IPS-18c (cell line): ENCODE measurements at regions not wholly inside any gene's neighbourhood (a gene's known extent, or its start where the extent isn't known, plus 50 kb on each side); places are given as distances from the start of the nearest gene placed in this dataset.
"Not testable (repeated sequence)": the region's sequence is repeated elsewhere in the genome, so short reads cannot be mapped to it uniquely, and the experiment has no call there.

ENCODE experiments used
- H3K4me3 ChIP-seq: 2 replicates; pipeline ENCODE4 v1.7.0; 2013; ENCODE audit warnings: low read depth, mild to moderate bottlenecking, low read length, moderate library complexity; ENCODE audit not compliant: insufficient read depth
- H3K9me3 ChIP-seq: one replicate; pipeline ENCODE4 v1.6.1; 2013; ENCODE audit warnings: mild to moderate bottlenecking, low read length, moderate library complexity; ENCODE audit not compliant: control insufficient read depth, insufficient read depth

DNA sequence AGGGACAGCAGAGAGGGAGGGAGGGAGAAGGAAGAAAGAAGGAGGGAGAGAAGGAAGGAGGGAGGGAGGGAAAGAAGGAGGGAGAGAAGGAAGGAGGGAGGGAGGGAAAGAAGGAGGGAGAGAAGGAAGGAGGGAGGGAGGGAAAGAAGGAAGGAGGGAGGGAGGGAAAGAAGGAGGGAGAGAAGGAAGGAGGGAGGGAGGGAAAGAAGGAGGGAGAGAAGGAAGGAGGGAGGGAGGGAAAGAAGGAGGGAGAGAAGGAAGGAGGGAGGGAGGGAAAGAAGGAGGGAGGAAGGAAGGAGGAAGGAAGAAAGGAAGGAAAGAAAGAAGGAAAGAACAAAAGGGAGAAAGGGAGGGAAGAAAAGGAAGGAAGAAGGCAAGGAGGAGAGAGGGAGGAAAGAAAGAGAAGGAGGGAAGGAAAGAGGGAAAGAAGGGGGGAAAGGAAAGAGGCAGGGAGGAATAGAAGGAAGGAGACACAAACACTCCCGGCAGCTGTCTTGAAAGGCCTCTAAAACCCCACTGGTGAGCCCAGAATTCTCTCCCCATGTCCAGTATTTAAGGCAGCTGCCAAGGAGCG lies 153.0 kb downstream of the TFAP2C start:
- H3K4me3 ChIP-seq, H3K9me3 ChIP-seq: not testable (repeated sequence)

DNA sequence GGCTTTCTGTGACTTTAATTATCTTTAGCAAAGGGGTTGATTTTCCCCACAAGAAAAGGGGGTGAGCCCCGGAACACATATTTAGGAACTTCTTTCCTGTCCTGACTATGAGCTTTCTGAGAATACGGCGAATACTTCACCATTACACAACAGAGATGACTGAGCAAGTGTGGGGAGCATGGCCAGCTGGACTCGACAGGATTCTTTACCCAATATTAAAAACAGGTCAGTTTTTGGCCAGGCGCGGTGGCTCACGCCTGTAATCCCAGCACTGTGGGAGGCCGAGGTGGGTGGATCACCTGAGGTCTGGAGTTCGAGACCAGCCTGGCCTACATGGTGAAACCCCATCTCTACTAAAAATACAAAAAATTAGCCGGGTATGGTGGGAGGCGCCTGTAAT lies 153.7 kb downstream of the TFAP2C start:
- H3K4me3 ChIP-seq, H3K9me3 ChIP-seq: not testable (repeated sequence)

- no peak overlapping the region for H3K4me3 ChIP-seq
- no peaks in the 10 kb centered on the region for H3K9me3 ChIP-seq
Observed at GRCh38 chr20:56783826-56784225, 154.7 kb downstream of the TFAP2C start.

DNA sequence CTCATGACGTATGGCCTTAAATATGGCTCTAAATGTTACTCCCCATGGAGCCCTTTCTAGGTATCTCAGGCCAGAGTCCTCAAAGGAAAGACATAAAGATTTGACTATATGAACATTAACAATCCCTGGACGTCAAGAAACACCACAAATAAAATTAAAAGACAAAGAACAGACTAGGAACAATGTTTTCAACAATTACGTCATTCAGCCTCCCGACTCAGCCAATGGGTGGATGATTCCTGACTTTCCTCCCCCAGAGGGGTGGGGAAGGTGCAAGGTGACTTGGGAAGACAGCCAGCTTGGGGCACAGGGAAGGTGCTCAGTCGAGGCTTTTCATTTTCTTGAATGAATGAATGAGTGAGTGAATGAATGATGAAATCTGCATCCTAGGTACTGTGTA lies 157.4 kb downstream of the TFAP2C start:
- no peak overlapping the region for H3K4me3 ChIP-seq
- H3K9me3 ChIP-seq = no peaks in the 10 kb centered on the region

DNA sequence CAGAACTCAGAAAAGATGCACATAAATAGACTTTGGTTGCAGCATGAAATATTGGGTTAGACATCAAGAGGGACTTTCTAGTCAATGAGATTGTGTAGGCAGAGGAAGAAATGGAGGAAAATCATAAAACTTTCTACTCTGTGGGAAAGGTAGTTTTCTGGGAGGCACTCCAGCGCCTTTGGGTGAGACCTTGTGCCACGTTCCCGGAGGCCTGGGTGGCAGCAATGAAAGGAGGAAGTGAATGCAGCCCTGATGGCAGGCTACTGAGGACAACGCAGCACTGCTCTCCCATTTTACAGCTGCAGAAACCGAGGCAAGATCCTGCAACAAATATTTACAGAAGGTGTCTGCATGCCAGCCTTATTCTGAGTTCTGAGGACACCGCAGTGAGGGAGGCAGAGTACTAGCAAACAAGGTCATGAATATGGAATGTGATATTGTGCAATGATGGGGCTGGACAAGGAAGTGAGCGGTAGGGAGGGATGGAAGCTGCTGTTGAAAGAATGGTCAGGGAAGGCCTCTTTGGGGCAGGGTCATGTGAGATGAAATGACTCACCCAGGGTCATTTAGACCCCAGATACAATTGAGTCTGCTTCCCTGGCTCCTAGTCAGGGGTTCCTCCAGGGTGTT lies 159.1 kb downstream of the TFAP2C start:
- Histone ChIP-seq H3K4me3 (no peak overlapping the region), H3K9me3 (no peaks in the 10 kb centered on the region)

GRCh38 chr20:56788671-56789610 lies 159.8 kb downstream of the TFAP2C start:
- Histone ChIP-seq H3K4me3 (no peak overlapping the region), H3K9me3 (no peaks in the 10 kb centered on the region)

DNA sequence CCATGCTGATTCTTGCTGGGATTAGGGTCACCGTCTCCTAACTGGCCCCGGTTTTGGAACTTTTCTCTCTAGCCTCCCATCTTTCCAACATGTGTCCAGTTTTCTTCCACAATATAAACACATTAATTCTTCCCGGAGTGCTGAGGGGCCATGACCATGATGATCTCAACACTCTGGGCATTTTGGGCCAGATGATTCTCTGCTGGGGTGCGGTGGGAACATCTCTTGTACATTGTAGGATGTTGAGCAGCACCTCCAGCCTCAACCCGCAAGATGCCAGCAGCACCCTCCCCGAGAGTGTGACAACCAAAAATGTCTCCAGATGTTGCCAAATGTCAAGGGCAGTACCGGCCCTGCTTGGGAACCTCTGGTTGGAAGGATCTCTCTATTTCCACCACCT lies 164.8 kb downstream of the TFAP2C start:
- Histone ChIP-seq H3K4me3 (no peak overlapping the region), H3K9me3 (peaks cover 5% of the 10 kb centered on the region)

DNA sequence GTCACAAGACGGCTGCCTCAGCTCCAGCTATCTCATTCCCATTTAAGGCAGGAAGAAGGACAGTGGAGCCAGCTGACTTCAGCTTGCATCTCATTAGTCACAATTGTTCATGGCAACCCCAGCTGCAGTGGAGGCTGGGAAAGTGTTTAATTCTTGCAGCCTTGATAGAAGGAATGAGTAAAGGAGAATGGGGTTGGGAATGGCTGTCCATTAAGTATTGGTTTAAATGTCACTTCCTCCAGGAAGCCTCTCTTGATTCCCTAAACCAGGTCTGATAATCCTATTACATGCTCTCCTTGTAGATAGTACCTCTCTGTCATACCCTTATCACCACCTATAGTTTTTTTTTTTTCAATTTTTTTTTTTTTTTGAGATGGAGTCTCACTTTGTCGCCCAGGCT lies 166.4 kb downstream of the TFAP2C start:
- Histone ChIP-seq H3K9me3 (peaks cover 5% of the 10 kb centered on the region), H3K4me3 (no peak overlapping the region)

- H3K4me3 ChIP-seq = no peak overlapping the region
- H3K9me3 ChIP-seq = peaks cover 5% of the 10 kb centered on the region
Observed at GRCh38 chr20:56796345-56796744, 167.2 kb downstream of the TFAP2C start.

DNA sequence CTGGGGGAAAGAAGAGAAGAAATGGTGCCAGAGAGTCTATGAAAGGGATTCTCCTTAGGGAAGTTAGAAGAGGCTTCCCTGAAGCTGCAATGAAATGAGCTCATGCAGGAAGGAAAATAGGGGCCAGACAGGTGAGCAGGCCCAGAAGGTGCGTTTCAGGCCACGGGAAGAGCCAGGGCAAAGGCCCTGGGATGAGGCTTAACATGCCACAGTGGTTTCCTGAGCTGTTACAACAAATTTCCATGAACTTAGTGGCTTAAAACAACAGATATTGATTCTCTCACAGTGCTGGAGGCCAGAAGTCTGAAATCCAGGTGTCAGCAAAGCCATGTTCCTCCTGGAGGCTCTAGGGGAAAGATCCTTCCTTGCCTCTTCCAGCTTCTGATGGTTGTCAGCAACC lies 167.9 kb downstream of the TFAP2C start:
- H3K9me3 ChIP-seq = peaks cover 5% of the 10 kb centered on the region
- H3K4me3 ChIP-seq = no peak overlapping the region

DNA sequence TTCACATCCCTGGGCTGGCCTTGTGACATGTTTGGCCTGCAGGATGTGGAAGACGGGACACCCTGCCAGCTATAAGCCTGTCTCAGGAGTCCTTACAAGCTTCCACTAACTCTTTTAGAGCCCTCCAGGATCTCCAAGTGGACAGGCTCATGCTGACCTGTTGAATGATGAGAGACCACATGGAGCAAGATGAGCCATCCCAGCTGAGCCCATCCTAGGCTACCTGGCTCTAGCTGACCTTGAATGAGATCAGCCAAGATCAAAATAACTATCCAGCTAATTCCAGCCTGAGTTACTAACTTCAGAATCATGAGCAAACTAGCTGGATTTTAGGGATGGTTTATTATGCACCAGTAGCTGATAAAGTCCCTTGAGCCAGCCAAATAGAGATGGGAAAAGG lies 169.5 kb downstream of the TFAP2C start:
- peaks cover 5% of the 10 kb centered on the region for H3K9me3 ChIP-seq

DNA sequence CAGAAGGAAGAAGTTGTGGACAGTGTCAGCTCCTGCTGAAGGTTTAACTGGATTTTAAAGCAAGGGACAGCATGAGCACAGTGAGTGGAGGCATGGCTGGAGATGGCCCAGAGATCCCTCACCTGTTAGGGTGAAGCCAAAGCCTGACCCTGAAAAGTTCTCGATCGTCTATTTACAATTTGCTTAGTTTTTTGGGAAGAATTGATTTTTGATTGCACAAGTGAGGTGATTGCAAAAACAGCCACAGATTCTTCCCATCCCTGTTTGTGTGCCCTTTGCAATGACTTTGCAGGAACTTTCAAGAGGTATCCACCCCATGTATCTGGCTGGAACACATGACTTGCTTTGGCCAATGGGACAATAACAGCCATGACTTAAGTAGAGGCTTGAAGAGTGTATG lies 170.1 kb downstream of the TFAP2C start:
- Histone ChIP-seq H3K9me3 (peaks cover 5% of the 10 kb centered on the region), H3K4me3 (no peak overlapping the region)

More for the DNA sequence above, 169.5 kb downstream of the TFAP2C start:
- H3K4me3 ChIP-seq = no peak overlapping the region

GRCh38 chr20:56800088-56800487 lies 171.0 kb downstream of the TFAP2C start:
- H3K9me3 ChIP-seq = peaks cover 5% of the 10 kb centered on the region
- no peak overlapping the region for H3K4me3 ChIP-seq

DNA sequence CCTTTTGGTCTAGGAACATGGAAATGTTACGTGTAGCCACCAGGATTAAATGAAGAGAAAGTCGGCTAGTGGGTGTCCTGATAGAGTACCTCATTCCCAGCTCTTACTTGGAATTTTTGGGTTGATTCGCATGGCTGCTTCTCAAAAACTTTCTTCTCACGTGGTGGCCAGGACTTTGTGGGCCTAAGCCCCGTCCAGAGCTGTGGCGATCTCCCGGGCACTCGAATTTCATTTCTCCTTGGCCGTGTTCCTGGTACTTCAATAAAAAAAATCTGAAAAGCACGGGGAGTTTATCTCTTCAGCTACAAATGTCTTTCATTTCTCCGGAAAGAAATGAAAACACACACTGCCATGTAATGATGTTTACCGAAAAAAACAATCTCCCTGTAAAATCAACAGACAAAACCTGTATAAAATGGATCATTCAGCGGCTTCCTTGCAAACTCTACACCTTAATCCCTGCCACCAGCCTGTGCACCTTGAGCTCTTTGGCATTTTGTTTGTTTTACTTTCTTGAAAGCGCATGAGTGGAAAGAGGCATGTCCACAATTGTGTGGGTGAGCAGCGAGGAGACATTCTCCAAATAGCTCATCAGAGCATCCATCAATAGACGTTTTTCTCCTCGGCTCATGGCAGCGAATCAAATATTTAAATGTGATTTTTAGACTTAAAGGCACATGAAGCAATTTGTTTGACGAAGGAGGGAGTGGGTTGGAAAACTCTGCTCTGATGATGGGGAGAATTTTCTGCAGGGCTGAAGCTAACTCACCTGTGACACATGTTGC lies 173.1 kb downstream of the TFAP2C start:
- Histone ChIP-seq H3K4me3 (no peak overlapping the region), H3K9me3 (peaks cover 5% of the 10 kb centered on the region)

- H3K9me3 ChIP-seq = peaks cover 5% of the 10 kb centered on the region
- no peak overlapping the region for H3K4me3 ChIP-seq
Observed at GRCh38 chr20:56802805-56803204, 173.7 kb downstream of the TFAP2C start.

- Histone ChIP-seq H3K4me3 (no peak overlapping the region), H3K9me3 (peaks cover under 1% of the 10 kb centered on the region)
Observed at GRCh38 chr20:56805313-56805712, 176.2 kb downstream of the TFAP2C start.

DNA sequence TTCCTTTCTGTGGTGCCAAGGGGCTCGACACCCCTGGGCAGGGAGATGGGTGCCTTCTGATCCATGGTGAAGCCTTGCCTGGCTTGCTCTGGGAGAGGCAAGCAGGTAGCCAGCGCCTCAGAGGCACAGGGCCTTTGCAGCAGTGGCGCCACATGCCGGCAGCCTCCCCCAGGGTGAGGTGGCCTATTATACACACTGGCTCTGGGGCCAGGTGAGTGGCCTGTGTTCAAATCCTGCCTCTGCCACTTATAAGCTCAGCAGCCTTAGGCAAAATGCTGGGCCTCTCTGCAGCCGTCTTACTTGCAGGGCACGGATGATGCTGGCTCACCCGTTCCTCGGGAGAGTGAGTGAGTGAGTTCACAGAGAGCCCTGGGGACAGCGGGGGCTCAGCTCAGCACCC lies 176.9 kb downstream of the TFAP2C start:
- Histone ChIP-seq H3K4me3 (no peak overlapping the region), H3K9me3 (peaks cover 5% of the 10 kb centered on the region)
